A549 (cell line): ENCODE measurements at regions not wholly inside any gene's neighbourhood (a gene's known extent, or its start where the extent isn't known, plus 50 kb on each side); places are given as distances from the start of the nearest gene placed in this dataset.

Experiments used
- ATAC-seq, 2 experiments: fragments of 200-7000 bp in 1 of 2; fragments of >200 bp in 1 of 2; cut with Nextera tagmentation in 1 of 2; cut with Tn5 transposase in 1 of 2; 3 replicates each; pipeline versions ENCODE4 v1.8.0 to v1.9.1; 2018 to 2020; ENCODE audit warnings: mild to moderate bottlenecking in 1 of 2, moderate library complexity in 1 of 2
- CTCF ChIA-PET: fragments of 300-600 bp; sonication (Branson Sonifier 250); formaldehyde crosslinking; extraction: SDS; loops from one replicate; lab custom pipeline; 2021; ENCODE audit warnings: antibody characterized with exemption, inconsistent platforms; lab: Yijun Ruan, JAX
- POLR2A ChIA-PET: fragments of 350-600 bp; formaldehyde crosslinking; extraction: SDS; loops from one replicate; lab custom pipeline; 2021; ENCODE audit warnings: antibody characterized with exemption, inconsistent platforms; lab: Yijun Ruan, JAX
- DNase-seq, 2 experiments: peaks; one replicate each; pipeline versions ENCODE4 v3.0.0 to v3.0.0-alpha.2; 2011 to 2016; ENCODE audit warnings: low read depth in 1 of 2, low spot score in 1 of 2
- FAIRE-seq: peaks from 2 replicates; lab custom pipeline; 2011; peaks lifted over from hg19 to GRCh38; lab: Jason Lieb, UNC
- H3K27ac ChIP-seq, 2 experiments: fragments of >200 bp; sonication (Bioruptor Twin); formaldehyde crosslinking; 3 replicates each; pipeline ENCODE4 v1.5.1; 2016 to 2017
- H3K4me1 ChIP-seq: fragments of >200 bp; sonication (Bioruptor Twin); formaldehyde crosslinking; 3 replicates; pipeline ENCODE4 v1.6.1; 2016
- H3K4me2 ChIP-seq: fragments of >200 bp; sonication (Bioruptor Twin); formaldehyde crosslinking; 3 replicates; pipeline ENCODE4 v1.6.1; 2016
- H3K4me3 ChIP-seq: fragments of >200 bp; sonication (Bioruptor Twin); formaldehyde crosslinking; 3 replicates; pipeline ENCODE4 v1.5.1; 2016
- H3K9me3 ChIP-seq: fragments of >200 bp; sonication (Bioruptor Twin); formaldehyde crosslinking; 3 replicates; pipeline ENCODE4 v1.6.1; 2016
- BCL3 ChIP-seq: fragments of >200 bp; sonication (Bioruptor Twin); formaldehyde crosslinking; IDR thresholded peaks from 3 replicates; pipeline ENCODE4 v1.6.1; 2016
- CHD2 ChIP-seq: fragments of 150-350 bp; IDR thresholded peaks from 2 replicates; pipeline ENCODE4 v1.6.1; 2014; ENCODE audit warnings: low read length; ENCODE audit not compliant: partially characterized antibody
- CHD4 ChIP-seq: fragments of 200-600 bp; sonication (generic); IDR thresholded peaks from 2 replicates; pipeline ENCODE4 v1.6.1; 2016; ENCODE audit warnings: antibody characterized with exemption, mild to moderate bottlenecking, borderline replicate concordance
- E2F6 ChIP-seq: IDR thresholded peaks from 2 replicates; pipeline ENCODE4 v1.6.1; 2012; ENCODE audit warnings: low read depth, borderline replicate concordance
- EHF ChIP-seq: fragments of 250-450 bp; sonication (Bioruptor Pico); IDR thresholded peaks from 2 replicates; pipeline ENCODE4 v1.5.0; 2020; ENCODE audit warnings: mild to moderate bottlenecking
- FOSB ChIP-seq: fragments of 250-450 bp; sonication (Bioruptor Pico); IDR thresholded peaks from 2 replicates; pipeline ENCODE4 v1.5.0; 2020; ENCODE audit warnings: mild to moderate bottlenecking, moderate library complexity
- HDAC2 ChIP-seq: fragments of 200-600 bp; sonication (generic); IDR thresholded peaks from 2 replicates; pipeline ENCODE4 v1.6.1; 2016
- HOXA7 ChIP-seq: fragments of 250-450 bp; sonication (Bioruptor Pico); IDR thresholded peaks from 2 replicates; pipeline ENCODE4 v1.5.0; 2020; ENCODE audit warnings: mild to moderate bottlenecking, moderate library complexity
- HOXB13 ChIP-seq: fragments of 250-450 bp; sonication (Bioruptor Pico); IDR thresholded peaks from 2 replicates; pipeline ENCODE4 v1.5.0; 2020; ENCODE audit warnings: low read depth, mild to moderate bottlenecking, moderate library complexity
- KDM5A ChIP-seq: fragments of 200-600 bp; sonication (generic); IDR thresholded peaks from 2 replicates; pipeline ENCODE4 v1.6.1; 2016; ENCODE audit warnings: antibody characterized with exemption, mild to moderate bottlenecking
- MAFK ChIP-seq: fragments of 450-650 bp; IDR thresholded peaks from 2 replicates; pipeline ENCODE4 v1.6.1; 2014; ENCODE audit not compliant: partially characterized antibody
- MAX ChIP-seq: IDR thresholded peaks from 2 replicates; pipeline ENCODE4 v1.6.1; 2012
- NPAS2 ChIP-seq: fragments of 250-450 bp; sonication (Bioruptor Pico); IDR thresholded peaks from 2 replicates; pipeline ENCODE4 v1.8.0; 2022; ENCODE audit warnings: mild to moderate bottlenecking, moderate library complexity, borderline replicate concordance
- POLR2A ChIP-seq: IDR thresholded peaks from 2 replicates; pipeline ENCODE4 v1.6.1; 2012; ENCODE audit warnings: mild to moderate bottlenecking, low read length
- RARB ChIP-seq: fragments of 250-450 bp; sonication (Bioruptor Pico); IDR thresholded peaks from 2 replicates; pipeline ENCODE4 v1.8.0; 2021; ENCODE audit warnings: mild to moderate bottlenecking, moderate library complexity
- REST ChIP-seq: fragments of 200-600 bp; sonication (generic); IDR thresholded peaks from 2 replicates; pipeline ENCODE4 v1.6.1; 2016; ENCODE audit warnings: antibody characterized with exemption, mild to moderate bottlenecking, moderate library complexity
- RNF2 ChIP-seq: fragments of 200-600 bp; sonication (generic); IDR thresholded peaks from 2 replicates; pipeline ENCODE4 v1.6.1; 2016; ENCODE audit warnings: low read depth, mild to moderate bottlenecking, antibody characterized with exemption, moderate library complexity, borderline replicate concordance
- SREBF2 ChIP-seq: fragments of 450-650 bp; IDR thresholded peaks from 2 replicates; pipeline ENCODE4 v1.6.1; 2014; ENCODE audit warnings: mild to moderate bottlenecking, moderate library complexity
- TP53 ChIP-seq: fragments of 250-450 bp; sonication (Bioruptor Pico); IDR thresholded peaks from 2 replicates; pipeline ENCODE4 v1.5.0; 2021; ENCODE audit warnings: mild to moderate bottlenecking, moderate library complexity
- ZNF302 ChIP-seq: fragments of 250-450 bp; sonication (Bioruptor Pico); IDR thresholded peaks from 2 replicates; pipeline ENCODE4 v1.9.0; 2021; ENCODE audit warnings: inconsistent platforms, mild to moderate bottlenecking, moderate library complexity
- WGBS: methylation state at CpG from one replicate; pipeline ENCODE4 v1.1.6; 2017; ENCODE audit errors: missing lambda C conversion rate; 5-methylcytosine and 5-hydroxymethylcytosine counted together

GRCh38 chr5:13551645-13552044 lies 392.8 kb downstream of the DNAH5 start (continued):
- no peak for TF ChIP-seq E2F6
- no peak for TF ChIP-seq RARB (CRISPR knock-in tag)
- TF ChIP-seq, all 56 proteins: peak for 0

- Histone ChIP-seq H3K4me2 (no peak overlapping the region), H3K27ac (no peak overlapping the region), H3K4me1 (0 out of 3 replicates have a peak, but pooled peaks cover 4% of the 10 kb centered on the region), H3K9me3 (peaks cover 4% of the 10 kb centered on the region; the same call in 1 of the 3 replicates), H3K4me3 (no peak overlapping the region)
- FAIRE-seq: no peak
- no peak for DNase-seq
- WGBS: 6% methylated on average over 2 of the region's 2 CpGs
- no peak for ATAC-seq
- CTCF ChIA-PET: no interaction called here
- POLR2A ChIA-PET: no interaction called here
- no peak for TF ChIP-seq E2F6
- no peak for TF ChIP-seq REST
- TF ChIP-seq CHD2: no peak
- no peak for TF ChIP-seq ZNF302
- no peak for TF ChIP-seq RNF2
- no peak for TF ChIP-seq NPAS2 (CRISPR knock-in tag)
- TF ChIP-seq SREBF2: no peak
- no peak for TF ChIP-seq FOSB (CRISPR knock-in tag)
- no peak for TF ChIP-seq HDAC2
Measured at GRCh38 chr5:13540168-13540750, 404.2 kb downstream of the DNAH5 start.

GRCh38 chr5:13536933-13537332 lies 407.6 kb downstream of the DNAH5 start:
- POLR2A ChIA-PET: no interaction called here
- peak in 1 of 2 experiments; percentile 52; a peak in 2 of 6 replicates for ATAC-seq
- peak in 1 of 2 experiments; percentile 18 for DNase-seq
- no peak for TF ChIP-seq TP53 (CRISPR knock-in tag)
- TF ChIP-seq HOXB13 (CRISPR knock-in tag): no peak
- TF ChIP-seq NPAS2 (CRISPR knock-in tag): no peak
- TF ChIP-seq MAX: no peak
- TF ChIP-seq KDM5A: no peak
- no peak for TF ChIP-seq BCL3
- no peak for TF ChIP-seq MAFK
- no peak for TF ChIP-seq CHD4
- no peak for TF ChIP-seq HOXA7 (CRISPR knock-in tag)
- no peak for TF ChIP-seq FOSB (CRISPR knock-in tag)
- TF ChIP-seq POLR2A: no peak
- TF ChIP-seq EHF (CRISPR knock-in tag): no peak
- 29% methylated on average over 5 of the region's 5 CpGs for WGBS
- CTCF ChIA-PET: no interaction called here
- Histone ChIP-seq H3K4me2 (0 out of 3 replicates have a peak overlapping the region, but pooled peaks have one; percentile 2), H3K27ac (no peak overlapping the region), H3K9me3 (no peaks in the 10 kb centered on the region), H3K4me3 (no peak overlapping the region), H3K4me1 (0 out of 3 replicates have a peak, but pooled peaks cover 4% of the 10 kb centered on the region)
- FAIRE-seq: peak; percentile 32
